Trophoblast cell (in vitro differentiated cells and primary cell): ENCODE measurements at regions not wholly inside any gene's neighbourhood (a gene's known extent, or its start where the extent isn't known, plus 50 kb on each side); places are given as distances from the start of the nearest gene placed in this dataset.

Experiments
- DNase-seq, 2 donors: peaks; one replicate each; pipeline ENCODE4 v3.0.0-alpha.2; 2016
- H2AFZ ChIP-seq: 2 replicates; pipeline ENCODE4 v1.6.1; 2013; ENCODE audit warnings: low read length, moderate library complexity, mild to moderate bottlenecking; ENCODE audit not compliant: insufficient read depth, poor library complexity
- H2AK5ac ChIP-seq: 2 replicates; pipeline ENCODE4 v1.6.1; 2013; ENCODE audit warnings: mild to moderate bottlenecking, low read length
- H2BK120ac ChIP-seq: 2 replicates; pipeline ENCODE4 v1.6.1; 2013; ENCODE audit warnings: low read length, mild to moderate bottlenecking, moderate library complexity; ENCODE audit not compliant: insufficient read depth, poor library complexity
- H2BK12ac ChIP-seq: 2 replicates; pipeline ENCODE4 v1.6.1; 2013; ENCODE audit warnings: mild to moderate bottlenecking, low read length, moderate library complexity
- H2BK5ac ChIP-seq: 2 replicates; pipeline ENCODE4 v1.6.1; 2013; ENCODE audit warnings: low read length, low read depth, moderate library complexity, mild to moderate bottlenecking; ENCODE audit not compliant: poor library complexity
- H3K14ac ChIP-seq: 2 replicates; pipeline ENCODE4 v1.6.1; 2013; ENCODE audit warnings: mild to moderate bottlenecking, low read length
- H3K18ac ChIP-seq: 2 replicates; pipeline ENCODE4 v1.6.1; 2013; ENCODE audit warnings: mild to moderate bottlenecking, low read length
- H3K23ac ChIP-seq: 2 replicates; pipeline ENCODE4 v1.6.1; 2013; ENCODE audit warnings: low read length
- H3K27ac ChIP-seq: 2 replicates; pipeline ENCODE4 v1.5.1; 2013; ENCODE audit warnings: low read depth, mild to moderate bottlenecking, inconsistent platforms, low read length, moderate library complexity
- H3K27me3 ChIP-seq: 2 replicates; pipeline ENCODE4 v1.6.1; 2013; ENCODE audit warnings: inconsistent platforms, mild to moderate bottlenecking, low read length, moderate library complexity; ENCODE audit not compliant: insufficient read depth
- H3K36me3 ChIP-seq, 2 experiments: 1 replicate in 1 of 2; 2 replicates in 1 of 2; pipeline ENCODE4 v1.6.1; 2013; ENCODE audit warnings: low read length in 2 of 2, mild to moderate bottlenecking in 2 of 2, moderate library complexity in 1 of 2; ENCODE audit not compliant: insufficient read depth in 2 of 2, control insufficient read depth in 1 of 2
- H3K4ac ChIP-seq: 2 replicates; pipeline ENCODE4 v1.6.1; 2013; ENCODE audit warnings: low read depth, mild to moderate bottlenecking, low read length, moderate library complexity
- H3K4me1 ChIP-seq, 2 experiments: 1 replicate in 1 of 2; 2 replicates in 1 of 2; pipeline ENCODE4 v1.6.1; 2013; ENCODE audit warnings: low read length in 2 of 2, mild to moderate bottlenecking in 2 of 2, moderate library complexity in 1 of 2; ENCODE audit not compliant: insufficient read depth in 2 of 2, control insufficient read depth in 1 of 2
- H3K4me2 ChIP-seq: 2 replicates; pipeline ENCODE4 v1.6.1; 2013; ENCODE audit warnings: inconsistent platforms, mild to moderate bottlenecking, low read length, moderate library complexity
- H3K4me3 ChIP-seq: 2 replicates; pipeline ENCODE4 v1.5.1; 2013; ENCODE audit warnings: mild to moderate bottlenecking, low read depth, low read length, inconsistent platforms
- H3K79me1 ChIP-seq: one replicate; pipeline ENCODE4 v1.6.1; 2013; ENCODE audit warnings: low read length
- H3K79me2 ChIP-seq: 2 replicates; pipeline ENCODE4 v1.6.1; 2013; ENCODE audit warnings: low read length, mild to moderate bottlenecking; ENCODE audit not compliant: control insufficient read depth, insufficient read depth, poor library complexity
- H3K9ac ChIP-seq: 2 replicates; pipeline ENCODE4 v1.6.1; 2013; ENCODE audit warnings: mild to moderate bottlenecking, low read length
- H3K9me3 ChIP-seq: 2 replicates; pipeline ENCODE4 v1.6.1; 2013; ENCODE audit warnings: low read depth, mild to moderate bottlenecking, control low read depth, inconsistent platforms, low read length; ENCODE audit not compliant: insufficient read depth
- H4K12ac ChIP-seq: 2 replicates; pipeline ENCODE4 v1.6.1; 2013; ENCODE audit warnings: low read depth, mild to moderate bottlenecking, low read length, moderate library complexity
- H4K8ac ChIP-seq: 2 replicates; pipeline ENCODE4 v1.6.1; 2013; ENCODE audit warnings: low read depth, mild to moderate bottlenecking, low read length, moderate library complexity
- H4K91ac ChIP-seq: one replicate; pipeline ENCODE4 v1.6.1; 2013; ENCODE audit warnings: low read depth, mild to moderate bottlenecking, low read length, moderate library complexity
- WGBS: extraction: QIAGEN DNeasy Blood & Tissue Kit; methylation state at CpG from one replicate; pipeline ENCODE4 v1.1.7; 2013; ENCODE audit warnings: missing lambda C conversion rate; ENCODE audit not compliant: insufficient read length, insufficient coverage; ENCODE audit errors: extremely low coverage; 5-methylcytosine and 5-hydroxymethylcytosine counted together

DNA sequence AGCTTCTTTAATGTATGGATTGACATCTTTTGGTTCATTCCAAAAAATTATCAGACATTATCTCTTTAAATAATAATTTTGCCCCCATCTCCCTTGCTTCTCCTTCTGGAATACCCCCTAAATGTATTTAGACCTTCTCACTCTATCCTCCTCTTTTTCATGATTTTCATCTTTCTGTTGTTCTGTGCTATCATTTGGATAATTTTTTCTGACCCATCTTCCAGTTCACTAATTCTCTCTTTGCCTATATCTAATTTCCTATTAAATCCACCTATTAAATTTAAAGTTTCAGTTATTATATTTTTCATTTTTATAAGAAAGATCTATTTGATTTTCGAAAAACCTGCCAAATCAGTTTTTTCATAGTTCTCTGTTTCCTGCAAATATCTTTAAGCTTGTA is 67.8 kb upstream of the ODC1 start:
- H3K9me3 ChIP-seq, result peaks cover 12% of the 10 kb centered on the region
- no peaks in the 10 kb centered on the region for H3K79me2 ChIP-seq
- H3K27ac ChIP-seq, result no peak overlapping the region
- no peak overlapping the region for H3K4me2 ChIP-seq
- no peak overlapping the region for H3K23ac ChIP-seq
- no peaks in the 10 kb centered on the region for H3K36me3 ChIP-seq
- no peak overlapping the region for H3K4ac ChIP-seq
- no peak overlapping the region for H2AFZ ChIP-seq
- no peak overlapping the region for H4K8ac ChIP-seq
- no peak overlapping the region for H4K91ac ChIP-seq
- H2BK5ac ChIP-seq, result no peak overlapping the region
- no peak overlapping the region for H4K12ac ChIP-seq
- WGBS, result no CpG with 5 or more reads among the region's 1 CpG
- H3K79me1 ChIP-seq, result no peaks in the 10 kb centered on the region
- no peak overlapping the region for H3K18ac ChIP-seq
- H3K4me3 ChIP-seq, result no peak overlapping the region
- H3K14ac ChIP-seq, result no peak overlapping the region
- H2AK5ac ChIP-seq, result no peak overlapping the region
- H3K27me3 ChIP-seq, result no peaks in the 10 kb centered on the region
- H3K9ac ChIP-seq, result no peak overlapping the region
- H2BK12ac ChIP-seq, result no peak overlapping the region
- no peak for DNase-seq
- H2BK120ac ChIP-seq, result no peak overlapping the region
- no peaks in the 10 kb centered on the region for H3K4me1 ChIP-seq

- no peak overlapping the region for H2AFZ ChIP-seq
- no peak overlapping the region for H3K4me2 ChIP-seq
- H3K4ac ChIP-seq, result no peak overlapping the region
- H2BK120ac ChIP-seq, result no peak overlapping the region
- H3K18ac ChIP-seq, result no peak overlapping the region
- no peaks in the 10 kb centered on the region for H3K36me3 ChIP-seq
- H3K4me1 ChIP-seq, result no peaks in the 10 kb centered on the region
- H3K9ac ChIP-seq, result no peak overlapping the region
- H3K9me3 ChIP-seq, result peaks cover 12% of the 10 kb centered on the region
- H3K27me3 ChIP-seq, result no peaks in the 10 kb centered on the region
- DNase-seq, result no peak
- no peak overlapping the region for H3K4me3 ChIP-seq
- H4K12ac ChIP-seq, result no peak overlapping the region
- no peak overlapping the region for H2BK12ac ChIP-seq
- no peak overlapping the region for H4K8ac ChIP-seq
- no peak overlapping the region for H3K23ac ChIP-seq
- no peak overlapping the region for H3K14ac ChIP-seq
- H2BK5ac ChIP-seq, result no peak overlapping the region
- no CpG with 5 or more reads among the region's 10 CpGs for WGBS
- no peaks in the 10 kb centered on the region for H3K79me1 ChIP-seq
- H2AK5ac ChIP-seq, result no peak overlapping the region
- no peaks in the 10 kb centered on the region for H3K79me2 ChIP-seq
- H3K27ac ChIP-seq, result no peak overlapping the region
- H4K91ac ChIP-seq, result no peak overlapping the region
Observed at GRCh38 chr2:10514743-10515142, 66.6 kb upstream of the ODC1 start.

- Histone ChIP-seq H2AK5ac (no peak overlapping the region), H3K18ac (no peak overlapping the region), H3K27ac (no peak overlapping the region), H3K79me2 (no peaks in the 10 kb centered on the region), H3K79me1 (no peaks in the 10 kb centered on the region), H3K4me2 (no peak overlapping the region), H3K4ac (no peak overlapping the region), H4K12ac (no peak overlapping the region), H2BK120ac (no peak overlapping the region), H2BK5ac (no peak overlapping the region), H3K23ac (no peak overlapping the region), H3K4me3 (no peak overlapping the region), H2BK12ac (no peak overlapping the region), H3K9me3 (peaks cover 12% of the 10 kb centered on the region), H4K8ac (no peak overlapping the region), H2AFZ (no peak overlapping the region), H3K27me3 (no peaks in the 10 kb centered on the region), H3K14ac (no peak overlapping the region), H4K91ac (no peak overlapping the region), H3K36me3 (no peaks in the 10 kb centered on the region), H3K4me1 (no peaks in the 10 kb centered on the region), H3K9ac (no peak overlapping the region)
- WGBS, result no CpG with 5 or more reads among the region's 4 CpGs
- DNase-seq, result no peak
Observed at GRCh38 chr2:10514273-10514672, 66.1 kb upstream of the ODC1 start.

- no peak overlapping the region for H3K14ac ChIP-seq
- H3K23ac ChIP-seq, result no peak overlapping the region
- H2BK12ac ChIP-seq, result no peak overlapping the region
- no peak overlapping the region for H3K9ac ChIP-seq
- DNase-seq, result no peak
- H2AFZ ChIP-seq, result no peak overlapping the region
- no peak overlapping the region for H4K12ac ChIP-seq
- H3K9me3 ChIP-seq, result peaks cover 10% of the 10 kb centered on the region
- no peak overlapping the region for H3K4me2 ChIP-seq
- no peak overlapping the region for H3K4ac ChIP-seq
- no peaks in the 10 kb centered on the region for H3K36me3 ChIP-seq
- no peaks in the 10 kb centered on the region for H3K4me1 ChIP-seq
- no peaks in the 10 kb centered on the region for H3K27me3 ChIP-seq
- no peak overlapping the region for H2BK120ac ChIP-seq
- H3K4me3 ChIP-seq, result no peak overlapping the region
- H3K79me2 ChIP-seq, result no peaks in the 10 kb centered on the region
- no peak overlapping the region for H2BK5ac ChIP-seq
- H4K91ac ChIP-seq, result no peak overlapping the region
- H3K18ac ChIP-seq, result no peak overlapping the region
- no peak overlapping the region for H2AK5ac ChIP-seq
- no peaks in the 10 kb centered on the region for H3K79me1 ChIP-seq
- no peak overlapping the region for H3K27ac ChIP-seq
- WGBS, result no CpG with 5 or more reads among the region's 3 CpGs
- H4K8ac ChIP-seq, result no peak overlapping the region
Observed at GRCh38 chr2:10513201-10513600, 65.1 kb upstream of the ODC1 start.

DNA sequence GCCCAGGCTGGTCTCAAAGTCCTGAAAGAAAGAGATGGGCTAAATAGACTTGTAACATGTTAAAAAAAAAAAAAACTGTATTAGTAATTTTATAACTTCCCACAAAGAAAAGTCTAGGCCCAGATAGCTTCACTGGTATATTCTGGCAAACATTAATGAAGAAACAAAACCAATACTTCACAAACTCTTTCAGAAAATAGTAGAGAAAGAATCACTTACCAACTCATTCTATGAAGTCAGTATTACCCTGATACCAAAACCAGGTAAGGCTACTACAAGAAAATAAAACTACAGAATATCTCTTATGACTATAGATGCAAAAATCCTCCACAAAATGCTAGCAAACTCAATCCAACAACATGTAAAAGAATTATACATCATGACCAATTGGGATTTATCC is 59.9 kb upstream of the ODC1 start:
- no peak for DNase-seq
- Histone ChIP-seq H4K91ac (no peak overlapping the region), H4K12ac (no peak overlapping the region), H3K4ac (no peak overlapping the region), H3K9ac (no peak overlapping the region), H3K4me3 (no peak overlapping the region), H3K4me2 (no peak overlapping the region), H3K79me2 (no peaks in the 10 kb centered on the region), H2BK5ac (no peak overlapping the region), H3K9me3 (no peaks in the 10 kb centered on the region), H3K36me3 (no peaks in the 10 kb centered on the region), H3K79me1 (no peaks in the 10 kb centered on the region), H2BK120ac (no peak overlapping the region), H3K27ac (no peak overlapping the region), H2AK5ac (no peak overlapping the region), H3K4me1 (no peaks in the 10 kb centered on the region), H3K18ac (no peak overlapping the region), H3K23ac (no peak overlapping the region), H4K8ac (no peak overlapping the region), H3K27me3 (no peaks in the 10 kb centered on the region), H3K14ac (no peak overlapping the region), H2AFZ (no peak overlapping the region), H2BK12ac (no peak overlapping the region)
